ENCODE measurements at regions not wholly inside any gene's neighbourhood (a gene's known extent, or its start where the extent isn't known, plus 50 kb on each side); places are given as distances from the start of the nearest gene placed in this dataset.

DNA sequence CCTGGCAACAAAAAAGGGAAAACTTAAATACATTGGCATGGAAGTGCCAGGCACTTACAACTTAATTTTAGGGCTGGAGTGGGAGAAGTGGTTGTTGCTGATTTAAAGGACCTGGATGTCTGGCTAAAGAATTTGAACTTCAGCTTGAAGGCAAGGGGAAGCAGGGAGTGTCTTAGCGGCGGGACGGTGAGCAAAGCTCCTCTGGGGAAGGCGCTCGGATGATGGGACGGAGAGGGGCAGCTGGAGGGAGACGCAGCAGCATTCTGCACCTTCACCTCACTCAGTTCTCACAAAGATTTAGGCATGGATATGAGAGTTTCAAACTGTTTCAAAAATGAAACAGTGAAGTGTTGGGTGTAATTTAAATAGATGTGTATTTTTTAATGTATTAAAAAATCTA, 967.1 kb downstream of the BRD1 start:
- H3K27ac ChIP-seq, result no peak overlapping the region
- TF ChIP-seq, protein P1, sequence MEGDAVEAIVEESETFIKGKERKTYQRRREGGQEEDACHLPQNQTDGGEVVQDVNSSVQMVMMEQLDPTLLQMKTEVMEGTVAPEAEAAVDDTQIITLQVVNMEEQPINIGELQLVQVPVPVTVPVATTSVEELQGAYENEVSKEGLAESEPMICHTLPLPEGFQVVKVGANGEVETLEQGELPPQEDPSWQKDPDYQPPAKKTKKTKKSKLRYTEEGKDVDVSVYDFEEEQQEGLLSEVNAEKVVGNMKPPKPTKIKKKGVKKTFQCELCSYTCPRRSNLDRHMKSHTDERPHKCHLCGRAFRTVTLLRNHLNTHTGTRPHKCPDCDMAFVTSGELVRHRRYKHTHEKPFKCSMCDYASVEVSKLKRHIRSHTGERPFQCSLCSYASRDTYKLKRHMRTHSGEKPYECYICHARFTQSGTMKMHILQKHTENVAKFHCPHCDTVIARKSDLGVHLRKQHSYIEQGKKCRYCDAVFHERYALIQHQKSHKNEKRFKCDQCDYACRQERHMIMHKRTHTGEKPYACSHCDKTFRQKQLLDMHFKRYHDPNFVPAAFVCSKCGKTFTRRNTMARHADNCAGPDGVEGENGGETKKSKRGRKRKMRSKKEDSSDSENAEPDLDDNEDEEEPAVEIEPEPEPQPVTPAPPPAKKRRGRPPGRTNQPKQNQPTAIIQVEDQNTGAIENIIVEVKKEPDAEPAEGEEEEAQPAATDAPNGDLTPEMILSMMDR (IDR thresholded peaks at IDR 0.05), result no peak
- H3K36me3 ChIP-seq, result no peaks in the 10 kb centered on the region
- no peak for ATAC-seq (ENCODE audit: insufficient number of reproducible peaks, low FRiP score, low read depth)
- H3K27me3 ChIP-seq (replicated peaks; ENCODE audit: insufficient read depth), result no peaks in the 10 kb centered on the region
- H3K4me3 ChIP-seq, result no peak overlapping the region
- H3K4me1 ChIP-seq (ENCODE audit: control insufficient read depth in 1 of 2, low read depth in 2 of 2), result no peaks in the 10 kb centered on the region
- no peaks in the 10 kb centered on the region for H3K9me3 ChIP-seq
- no peak for DNase-seq (ENCODE audit: low spot score)

DNA sequence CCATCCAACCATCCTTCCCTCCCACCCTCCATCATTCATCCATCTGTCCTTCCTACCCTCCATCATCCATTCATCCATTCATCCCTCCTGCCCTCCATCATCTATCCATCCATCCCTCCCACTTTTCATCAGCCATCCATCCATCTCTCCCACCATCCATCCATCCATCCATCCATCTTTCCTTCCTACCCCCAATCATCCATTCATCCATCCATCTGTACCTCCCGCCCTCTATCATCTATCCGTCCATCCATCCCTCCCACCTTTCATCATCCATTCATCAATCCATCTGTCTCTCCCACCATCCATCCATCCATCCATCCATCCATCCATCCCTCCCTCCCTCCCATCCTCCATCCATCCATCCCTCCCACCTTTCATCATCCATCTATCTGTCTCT, 968.8 kb downstream of the BRD1 start:
- TF ChIP-seq, protein P1 (IDR thresholded peaks at IDR 0.05), result no peak
- no peak for ATAC-seq (ENCODE audit: insufficient number of reproducible peaks, low FRiP score, low read depth)
- no peak overlapping the region for H3K27ac ChIP-seq
- no peak for DNase-seq (ENCODE audit: low spot score)
- H3K4me3 ChIP-seq, result no peak overlapping the region
- no peaks in the 10 kb centered on the region for H3K27me3 ChIP-seq (replicated peaks; ENCODE audit: insufficient read depth)
- H3K4me1 ChIP-seq (ENCODE audit: control insufficient read depth in 1 of 2, low read depth in 2 of 2), result no peaks in the 10 kb centered on the region
- H3K9me3 ChIP-seq, result no peaks in the 10 kb centered on the region
- no peaks in the 10 kb centered on the region for H3K36me3 ChIP-seq

DNA sequence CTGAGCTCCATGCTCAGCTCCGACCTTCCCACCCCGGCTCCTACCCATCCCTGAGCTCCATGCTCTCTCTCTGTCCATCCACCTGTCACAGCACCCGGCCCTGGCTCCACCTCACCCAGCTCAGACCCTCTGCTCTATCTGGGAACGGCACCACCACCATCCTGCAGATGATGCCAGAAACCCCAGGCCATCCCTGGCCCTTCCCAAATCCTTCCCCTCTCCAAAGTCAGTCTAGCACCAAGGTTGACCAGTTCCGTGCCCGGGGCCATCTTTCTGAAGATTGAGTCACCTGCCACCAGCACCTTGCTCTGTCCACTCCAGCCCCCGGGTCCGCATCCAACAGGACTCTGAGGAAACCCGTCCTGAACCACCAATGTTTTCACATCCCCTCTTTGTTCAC, 969.6 kb downstream of the BRD1 start:
- Histone ChIP-seq H3K4me3 (no peak overlapping the region), H3K9me3 (no peaks in the 10 kb centered on the region), H3K4me1 (ENCODE audit: control insufficient read depth in 1 of 2, low read depth in 2 of 2) (no peaks in the 10 kb centered on the region), H3K27ac (no peak overlapping the region), H3K27me3 (replicated peaks; ENCODE audit: insufficient read depth) (no peaks in the 10 kb centered on the region), H3K36me3 (no peaks in the 10 kb centered on the region)
- no peak for ATAC-seq (ENCODE audit: insufficient number of reproducible peaks, low FRiP score, low read depth)
- TF ChIP-seq, protein P1 (IDR thresholded peaks at IDR 0.05), result no peak
- no peak for DNase-seq (ENCODE audit: low spot score)

DNA sequence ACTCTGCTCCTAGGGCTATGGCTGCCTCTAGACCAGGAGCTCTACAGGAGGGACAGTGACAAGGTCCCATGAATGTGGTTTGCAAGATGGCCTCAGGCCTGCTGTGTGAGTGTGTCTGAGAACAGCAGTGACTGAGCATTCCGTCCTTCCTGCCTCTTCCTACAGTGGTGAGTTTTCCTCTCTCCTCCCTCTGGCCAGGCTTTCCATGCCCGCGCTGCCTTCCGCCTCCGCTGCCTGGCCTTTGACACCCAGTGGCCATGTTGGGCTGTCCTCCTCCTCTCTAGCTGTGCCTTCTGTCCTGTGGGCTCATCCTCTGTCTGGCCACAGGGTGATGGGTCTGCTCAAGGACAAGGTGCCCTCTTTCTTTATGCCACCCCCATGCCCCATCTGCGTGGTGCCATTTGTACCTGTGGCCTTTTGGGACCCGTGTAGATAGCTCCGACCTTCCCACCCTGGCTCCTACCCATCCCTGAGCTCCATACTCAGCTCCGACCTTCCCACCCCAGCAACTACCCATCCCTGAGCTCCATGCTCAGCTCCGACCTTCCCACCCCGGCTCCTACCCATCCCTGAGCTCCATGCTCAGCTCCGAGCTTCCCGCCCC, 970.4 kb downstream of the BRD1 start:
- H3K36me3 ChIP-seq, result no peaks in the 10 kb centered on the region
- H3K27ac ChIP-seq, result no peak overlapping the region
- H3K27me3 ChIP-seq (replicated peaks; ENCODE audit: insufficient read depth), result no peaks in the 10 kb centered on the region
- H3K4me3 ChIP-seq, result no peak overlapping the region
- ATAC-seq (ENCODE audit: insufficient number of reproducible peaks, low FRiP score, low read depth) (no peak), DNase-seq (ENCODE audit: low spot score) (no peak)
- no peaks in the 10 kb centered on the region for H3K9me3 ChIP-seq
- TF ChIP-seq, protein P1 (IDR thresholded peaks at IDR 0.05), result no peak
- H3K4me1 ChIP-seq (ENCODE audit: control insufficient read depth in 1 of 2, low read depth in 2 of 2), result no peaks in the 10 kb centered on the region

DNA sequence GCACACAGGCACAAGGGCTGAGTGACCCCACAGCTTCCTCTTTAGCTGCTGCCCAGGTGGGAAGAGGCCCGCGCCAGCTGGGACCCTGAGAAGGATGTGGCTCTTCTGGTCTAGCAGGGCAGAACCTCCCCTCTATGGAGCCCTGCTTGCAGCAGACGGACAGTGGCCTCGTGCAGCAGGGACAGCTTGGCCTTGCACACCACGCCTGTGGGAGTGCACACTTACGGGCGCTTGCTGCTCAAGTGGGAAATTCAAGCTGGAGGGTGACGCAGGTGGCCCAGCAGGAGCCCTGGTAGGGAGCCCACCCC, 971.4 kb downstream of the BRD1 start:
- Histone ChIP-seq H3K27ac (no peak overlapping the region), H3K9me3 (no peaks in the 10 kb centered on the region), H3K4me3 (no peak overlapping the region), H3K27me3 (replicated peaks; ENCODE audit: insufficient read depth) (no peaks in the 10 kb centered on the region), H3K4me1 (ENCODE audit: control insufficient read depth in 1 of 2, low read depth in 2 of 2) (no peaks in the 10 kb centered on the region), H3K36me3 (no peaks in the 10 kb centered on the region)
- no peak for ATAC-seq (ENCODE audit: insufficient number of reproducible peaks, low FRiP score, low read depth)
- TF ChIP-seq, protein P1 (IDR thresholded peaks at IDR 0.05), result no peak
- no peak for DNase-seq (ENCODE audit: low spot score)
